ENCODE measurements at regions not wholly inside any gene's neighbourhood (a gene's known extent, or its start where the extent isn't known, plus 50 kb on each side); places are given as distances from the start of the nearest gene placed in this dataset.

- Mint-ChIP-seq H3K27me3 (ENCODE audit: low read depth) (no peaks in the 10 kb centered on the region), H3K9me3 (no peaks in the 10 kb centered on the region)
Observed at GRCh38 chr9:29001006-29001405, 1427.7 kb upstream of the C9orf72 start.

More at GRCh38 chr9:29001006-29001405, 1427.7 kb upstream of the C9orf72 start:
- Histone ChIP-seq H3K4me2 (ENCODE audit: insufficient read depth, insufficient read length, low read length) (no peak overlapping the region), H4K5ac (ENCODE audit: insufficient read length, low read depth, low read length) (no peak overlapping the region), H3K9me3 (ENCODE audit: control insufficient read depth, low read depth, low read length) (no peaks in the 10 kb centered on the region), H3K18ac (ENCODE audit: insufficient read length, low read depth, low read length) (no peak overlapping the region), H3K14ac (ENCODE audit: insufficient read depth, low read length) (no peak overlapping the region), H3K56ac (ENCODE audit: insufficient read length, low read depth, low read length) (no peak overlapping the region), H2AK5ac (ENCODE audit: insufficient read length, low read length) (no peak overlapping the region), H2BK120ac (ENCODE audit: low read depth, low read length, poor library complexity, severe bottlenecking) (no peak overlapping the region), H3K23me2 (ENCODE audit: insufficient read length, low read depth, low read length, poor library complexity, severe bottlenecking) (no peaks in the 10 kb centered on the region), H3K4ac (ENCODE audit: low read depth, low read length) (no peak overlapping the region), H2BK20ac (ENCODE audit: low read depth, low read length, poor library complexity, severe bottlenecking) (no peak overlapping the region), H3K4me1 (ENCODE audit: insufficient read depth, low read length) (no peaks in the 10 kb centered on the region), H3K79me1 (ENCODE audit: insufficient read depth, low read depth, low read length, poor library complexity, severe bottlenecking) (no peaks in the 10 kb centered on the region), H4K91ac (ENCODE audit: insufficient read length, low read depth, low read length) (no peak overlapping the region), H2BK12ac (ENCODE audit: insufficient read length, low read depth, low read length) (no peak overlapping the region), H3K27ac (ENCODE audit: insufficient read length, low read depth, low read length) (no peak overlapping the region), H4K8ac (replicated peaks; ENCODE audit: insufficient read length, low read depth, low read length) (no peak overlapping the region), H3K27me3 (ENCODE audit: insufficient read depth, low read length) (no peaks in the 10 kb centered on the region), H2BK5ac (ENCODE audit: insufficient read length, low read length) (no peak overlapping the region), H3K9ac (ENCODE audit: extremely low read depth, insufficient read length, low read length) (no peak overlapping the region), H4K20me1 (ENCODE audit: control insufficient read depth, insufficient read depth, insufficient read length) (no peaks in the 10 kb centered on the region), H3K79me2 (ENCODE audit: insufficient read depth, low read length) (no peaks in the 10 kb centered on the region), H2BK15ac (ENCODE audit: low read depth, low read length) (no peak overlapping the region), H2AFZ (ENCODE audit: low read length) (no peak overlapping the region), H3T11ph (ENCODE audit: low read length) (no peak overlapping the region), H3K23ac (ENCODE audit: insufficient read length, low read depth, low read length) (no peak overlapping the region)
- WGBS (ENCODE audit: extremely low coverage, insufficient read length, low lambda C conversion rate), result 100% methylated on average over 1 of the region's 3 CpGs
- no peak overlapping the region for H3K27ac Mint-ChIP-seq
- no peak for DNase-seq
- no peak for TF ChIP-seq CTCF (conservative IDR thresholded peaks at IDR 0.05)
- no peaks in the 10 kb centered on the region for H3K4me1 Mint-ChIP-seq
- no peaks in the 10 kb centered on the region; a peak in 1 of 7 replicates for H3K36me3 Mint-ChIP-seq (ENCODE audit: insufficient read depth in 1 of 3, low read depth in 3 of 3)
- no peak overlapping the region for H3K4me3 Mint-ChIP-seq

Data from H9 (cell line).